ENCODE measurements at regions not wholly inside any gene's neighbourhood (a gene's known extent, or its start where the extent isn't known, plus 50 kb on each side); places are given as distances from the start of the nearest gene placed in this dataset.

- ChIA-PET CTCF (ENCODE audit: partially characterized antibody) (interaction anchor here (0.7 kb wide), 1 partner anchor 16 kb away, joined by 3 read pairs; no protein-coding TSS in a partner anchor), POLR2A (ENCODE audit: partially characterized antibody) (no interaction called here)
- no peak overlapping the region for H2BK5ac ChIP-seq (ENCODE audit: low read depth, low read length)
- H3K4ac ChIP-seq (replicated peaks; ENCODE audit: insufficient read length, low read depth, low read length) = no peak overlapping the region
- no peak overlapping the region for H2BK12ac ChIP-seq (ENCODE audit: low read depth, low read length)
- H3K36me3 ChIP-seq (ENCODE audit: control insufficient read depth in 2 of 4, insufficient read depth in 4 of 4, low read length in 3 of 4) = no peaks in the 10 kb centered on the region
- H3K18ac ChIP-seq (ENCODE audit: extremely low read depth, low read length) = no peak overlapping the region
- TF ChIP-seq KDM4A (IDR thresholded peaks at IDR 0.05; ENCODE audit: low read depth, low read length, severe bottlenecking) (no peak), CTBP2 (IDR thresholded peaks at IDR 0.05; ENCODE audit: borderline replicate concordance, insufficient read depth, insufficient read length, low read length) (no peak)
- H3K4me2 ChIP-seq (ENCODE audit: insufficient read depth in 1 of 2, low read depth in 2 of 2, low read length in 2 of 2) = no peak overlapping the region
- FAIRE-seq (no peak), DNase-seq (ENCODE audit: low read depth in 1 of 2, low spot score in 2 of 2) (no peak)
- H3K27ac ChIP-seq (ENCODE audit: low read depth, low read length) = no peak overlapping the region
- H3K4me1 ChIP-seq (replicated peaks in 1 of 4; ENCODE audit: control insufficient read depth in 3 of 4, insufficient read depth in 4 of 4, low read length in 3 of 4) = peaks cover 0 to 3% (median 0%) of the 10 kb centered on the region in 4 experiments; a peak in 2 of 7 replicates
- no peaks in the 10 kb centered on the region for H3K9me3 ChIP-seq (ENCODE audit: insufficient read depth in 2 of 2, low read depth in 1 of 2, low read length in 1 of 2)
- no peak overlapping the region for H3K23ac ChIP-seq (ENCODE audit: insufficient read length)
- no peak overlapping the region for H4K5ac ChIP-seq (ENCODE audit: insufficient read length, low read depth, low read length)
- no peaks in the 10 kb centered on the region for H3K27me3 ChIP-seq (replicated peaks in 1 of 4; ENCODE audit: control insufficient read depth in 3 of 4, extremely low read depth in 1 of 4, insufficient read depth in 3 of 4, low read length in 3 of 4)
- no peak overlapping the region for H2AFZ ChIP-seq (ENCODE audit: low read length)
- H3K79me1 ChIP-seq (ENCODE audit: low read depth, low read length) = no peaks in the 10 kb centered on the region
- no peak overlapping the region for H2BK15ac ChIP-seq (ENCODE audit: low read length)
- no peak overlapping the region for H4K8ac ChIP-seq (ENCODE audit: extremely low read depth, insufficient read depth, low read length)
- H3K79me2 ChIP-seq (ENCODE audit: control insufficient read depth in 1 of 2, insufficient read depth in 2 of 2, low read length in 2 of 2) = no peaks in the 10 kb centered on the region
- H2BK120ac ChIP-seq (replicated peaks; ENCODE audit: low read depth, low read length) = no peak overlapping the region
- no peak overlapping the region for H2AK5ac ChIP-seq (ENCODE audit: low read depth, low read length)
- no peak overlapping the region for H3K4me3 ChIP-seq (ENCODE audit: extremely low read depth in 1 of 4, insufficient read depth in 2 of 4, low read depth in 3 of 4, low read length in 4 of 4)
- no peak overlapping the region for H3K14ac ChIP-seq (ENCODE audit: insufficient read length)
- H3K9ac ChIP-seq (replicated peaks in 1 of 4; ENCODE audit: extremely low read depth in 1 of 4, low read depth in 3 of 4, low read length in 3 of 4) = no peak overlapping the region
- no peak overlapping the region for H3K56ac ChIP-seq (replicated peaks; ENCODE audit: insufficient read length, low read depth, low read length)
- H4K91ac ChIP-seq (replicated peaks; ENCODE audit: insufficient read length, low read length) = no peak overlapping the region
- H4K20me1 ChIP-seq (replicated peaks in 1 of 2; ENCODE audit: control insufficient read depth in 1 of 2, insufficient read depth in 2 of 2, low read length in 2 of 2) = no peaks in the 10 kb centered on the region
- H3K23me2 ChIP-seq (ENCODE audit: low read depth, low read length) = no peaks in the 10 kb centered on the region
- H2BK20ac ChIP-seq (ENCODE audit: low read length) = no peak overlapping the region
Observed at GRCh38 chr3:67712259-67712658, 57.8 kb upstream of the SUCLG2 start.
